Upper lobe of right lung (tissue), 1 donor: ENCODE measurements at regions not wholly inside any gene's neighbourhood (a gene's known extent, or its start where the extent isn't known, plus 50 kb on each side); places are given as distances from the start of the nearest gene placed in this dataset.

Experiments
- ATAC-seq: fragments of 200-7000 bp; cut with Tn5 transposase; one replicate; pipeline ENCODE4 v1.9.1; 2020; ENCODE audit warnings: mild to moderate bottlenecking, moderate library complexity
- DNase-seq: peaks from one replicate; pipeline ENCODE4 v3.0.0-alpha.2; 2020
- H3K27ac ChIP-seq: fragments of 200-600 bp; one replicate; pipeline ENCODE4 v1.8.0; 2022
- H3K27me3 ChIP-seq: fragments of 200-600 bp; one replicate; pipeline ENCODE4 v1.8.0; 2022; ENCODE audit warnings: mild to moderate bottlenecking
- H3K36me3 ChIP-seq: fragments of 200-600 bp; one replicate; pipeline ENCODE4 v1.8.0; 2022
- H3K4me1 ChIP-seq: fragments of 200-600 bp; one replicate; pipeline ENCODE4 v1.8.0; 2022
- H3K4me3 ChIP-seq: fragments of 200-600 bp; one replicate; pipeline ENCODE4 v1.8.0; 2022; ENCODE audit warnings: mild to moderate bottlenecking
- H3K9me3 ChIP-seq: fragments of 200-600 bp; one replicate; pipeline ENCODE4 v1.8.0; 2022
- intact Hi-C: fragments of 100-400 bp; cut with DNase I; formaldehyde crosslinking; loops from one replicate; pipeline ENCODE4 v1.11.0; 2022
- TF ChIP-seq, protein P1 (sequence below): fragments of 200-600 bp; IDR thresholded peaks from one replicate; pipeline ENCODE4 v1.8.0; 2022; ENCODE audit warnings: antibody characterized with exemption
- donor health status: DM: no; HTN: yes; CAD: no; lungs with severe emphysema.

DNA sequence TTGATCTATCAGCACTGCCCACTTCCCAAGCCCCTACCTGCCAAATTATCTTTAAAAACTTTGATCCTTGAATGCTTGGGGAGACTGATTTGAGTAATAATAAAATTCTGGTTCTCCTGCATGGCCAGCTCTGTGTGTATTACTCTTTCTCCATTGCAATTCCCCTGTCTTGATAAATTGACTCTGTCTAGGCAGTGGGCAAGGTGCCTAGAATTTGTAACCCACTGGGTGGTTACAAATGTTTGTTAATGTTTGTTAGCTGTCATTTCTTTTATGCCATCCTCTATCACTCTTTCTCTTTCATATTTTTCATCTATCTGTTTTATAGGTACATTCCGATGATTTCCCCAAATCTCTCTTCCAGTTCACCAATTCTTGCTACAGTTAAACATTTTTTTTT, 694.1 kb downstream of the TYW1 start:
- H3K9me3 ChIP-seq: no peaks in the 10 kb centered on the region
- H3K36me3 ChIP-seq: no peaks in the 10 kb centered on the region
- no peak for ATAC-seq
- no peak for DNase-seq
- no peak overlapping the region for H3K27ac ChIP-seq
- no peaks in the 10 kb centered on the region for H3K27me3 ChIP-seq
- intact Hi-C loops: no loop called here
- no peaks in the 10 kb centered on the region for H3K4me1 ChIP-seq
- TF ChIP-seq, protein P1, sequence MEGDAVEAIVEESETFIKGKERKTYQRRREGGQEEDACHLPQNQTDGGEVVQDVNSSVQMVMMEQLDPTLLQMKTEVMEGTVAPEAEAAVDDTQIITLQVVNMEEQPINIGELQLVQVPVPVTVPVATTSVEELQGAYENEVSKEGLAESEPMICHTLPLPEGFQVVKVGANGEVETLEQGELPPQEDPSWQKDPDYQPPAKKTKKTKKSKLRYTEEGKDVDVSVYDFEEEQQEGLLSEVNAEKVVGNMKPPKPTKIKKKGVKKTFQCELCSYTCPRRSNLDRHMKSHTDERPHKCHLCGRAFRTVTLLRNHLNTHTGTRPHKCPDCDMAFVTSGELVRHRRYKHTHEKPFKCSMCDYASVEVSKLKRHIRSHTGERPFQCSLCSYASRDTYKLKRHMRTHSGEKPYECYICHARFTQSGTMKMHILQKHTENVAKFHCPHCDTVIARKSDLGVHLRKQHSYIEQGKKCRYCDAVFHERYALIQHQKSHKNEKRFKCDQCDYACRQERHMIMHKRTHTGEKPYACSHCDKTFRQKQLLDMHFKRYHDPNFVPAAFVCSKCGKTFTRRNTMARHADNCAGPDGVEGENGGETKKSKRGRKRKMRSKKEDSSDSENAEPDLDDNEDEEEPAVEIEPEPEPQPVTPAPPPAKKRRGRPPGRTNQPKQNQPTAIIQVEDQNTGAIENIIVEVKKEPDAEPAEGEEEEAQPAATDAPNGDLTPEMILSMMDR: no peak
- no peak overlapping the region for H3K4me3 ChIP-seq

DNA sequence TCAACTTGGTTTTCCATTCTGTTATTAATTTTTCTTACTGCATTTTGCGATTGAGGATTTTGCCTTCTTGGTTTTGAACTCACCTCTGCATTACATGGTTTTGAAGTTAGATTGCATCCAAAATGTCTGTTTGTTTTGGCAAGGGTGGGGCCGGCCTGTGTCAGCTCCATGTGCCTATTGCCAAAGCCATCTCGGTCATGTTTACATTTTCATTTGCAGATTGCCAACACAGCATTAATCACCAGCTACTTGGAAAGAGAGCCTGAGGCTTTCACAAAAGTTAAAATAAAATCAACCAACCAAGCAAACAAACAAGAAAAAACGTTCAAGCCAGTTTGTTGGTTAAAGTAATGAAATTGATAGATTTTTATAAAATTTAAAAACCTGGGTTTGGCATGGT, 695.8 kb downstream of the TYW1 start:
- H3K36me3 ChIP-seq: no peaks in the 10 kb centered on the region
- intact Hi-C loops: no loop called here
- TF ChIP-seq, protein P1: no peak
- no peaks in the 10 kb centered on the region for H3K4me1 ChIP-seq
- no peak overlapping the region for H3K27ac ChIP-seq
- no peaks in the 10 kb centered on the region for H3K27me3 ChIP-seq
- ATAC-seq: no peak
- H3K9me3 ChIP-seq: no peaks in the 10 kb centered on the region
- no peak overlapping the region for H3K4me3 ChIP-seq
- no peak for DNase-seq

GRCh38 chr7:67696124-67696523, 699.5 kb downstream of the TYW1 start:
- TF ChIP-seq, protein P1: no peak
- Histone ChIP-seq H3K9me3 (no peaks in the 10 kb centered on the region), H3K27ac (no peak overlapping the region), H3K4me1 (no peaks in the 10 kb centered on the region), H3K36me3 (no peaks in the 10 kb centered on the region), H3K4me3 (no peak overlapping the region), H3K27me3 (no peaks in the 10 kb centered on the region)
- DNase-seq (no peak), ATAC-seq (no peak)
- intact Hi-C loops: no loop called here

DNA sequence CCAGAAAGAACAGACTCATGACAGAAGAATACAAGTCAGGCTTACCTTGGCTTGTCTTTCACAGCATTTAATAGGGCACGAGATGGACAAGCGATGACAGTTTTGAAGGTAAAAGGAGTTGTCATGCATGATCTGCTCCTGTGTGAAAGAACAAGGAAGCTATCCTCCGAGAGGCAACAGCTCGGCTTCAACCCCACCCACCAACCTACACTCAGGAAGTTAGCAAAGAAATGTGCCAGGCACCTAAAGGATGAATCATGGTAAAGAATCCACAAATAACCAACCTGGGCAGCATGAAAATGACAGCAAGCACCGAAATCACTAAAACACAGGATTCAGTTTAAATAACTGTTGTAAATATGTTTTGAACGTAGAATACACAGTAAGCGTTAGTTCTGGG, 700.2 kb downstream of the TYW1 start:
- intact Hi-C loops: no loop called here
- Histone ChIP-seq H3K4me3 (no peak overlapping the region), H3K9me3 (no peaks in the 10 kb centered on the region), H3K27me3 (no peaks in the 10 kb centered on the region), H3K27ac (no peak overlapping the region), H3K4me1 (no peaks in the 10 kb centered on the region), H3K36me3 (no peaks in the 10 kb centered on the region)
- TF ChIP-seq, protein P1: no peak
- DNase-seq: no peak
- no peak for ATAC-seq

DNA sequence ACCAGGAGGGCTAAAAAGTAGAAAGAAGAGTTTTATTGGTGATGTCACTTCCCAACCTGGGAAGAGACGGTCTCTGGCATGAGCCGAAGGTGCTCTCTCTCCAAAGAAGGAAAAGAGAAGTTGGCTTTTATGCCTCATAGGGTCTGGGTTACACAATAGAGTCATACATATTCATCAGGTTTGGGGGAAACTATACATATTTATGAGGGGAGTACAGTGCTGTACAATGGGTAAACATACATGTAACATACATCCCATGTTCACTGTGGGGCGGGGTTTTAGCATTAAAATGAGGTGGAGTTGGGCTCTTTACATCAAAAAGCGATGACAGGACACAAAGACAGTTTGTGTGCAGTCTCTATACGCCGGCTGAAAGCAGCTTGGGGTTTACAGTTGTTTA, 701.7 kb downstream of the TYW1 start:
- intact Hi-C loops: no loop called here
- Histone ChIP-seq H3K4me1 (no peaks in the 10 kb centered on the region), H3K27me3 (no peaks in the 10 kb centered on the region), H3K9me3 (no peaks in the 10 kb centered on the region), H3K36me3 (no peaks in the 10 kb centered on the region), H3K4me3 (no peak overlapping the region), H3K27ac (no peak overlapping the region)
- ATAC-seq (no peak), DNase-seq (no peak)
- TF ChIP-seq, protein P1: no peak

- TF ChIP-seq, protein P1: no peak
- DNase-seq (no peak), ATAC-seq (no peak)
Measured at GRCh38 chr7:67705850-67706249, 709.2 kb downstream of the TYW1 start.

More at GRCh38 chr7:67705850-67706249, 709.2 kb downstream of the TYW1 start:
- Histone ChIP-seq H3K36me3 (no peaks in the 10 kb centered on the region), H3K9me3 (no peaks in the 10 kb centered on the region), H3K4me1 (no peaks in the 10 kb centered on the region), H3K27ac (no peak overlapping the region), H3K4me3 (no peak overlapping the region), H3K27me3 (no peaks in the 10 kb centered on the region)
- intact Hi-C loops: no loop called here
